H9 (cell line): ENCODE measurements at regions not wholly inside any gene's neighbourhood (a gene's known extent, or its start where the extent isn't known, plus 50 kb on each side); places are given as distances from the start of the nearest gene placed in this dataset.

Source experiments
- DNase-seq: peaks from one replicate; pipeline ENCODE4 v3.0.0-alpha.2; 2017
- H2AFZ ChIP-seq: one replicate; pipeline ENCODE4 v1.6.1; 2013; ENCODE audit warnings: mild to moderate bottlenecking, low read length, control low read depth, moderate library complexity
- H2AK5ac ChIP-seq: 2 replicates; pipeline ENCODE4 v1.6.1; 2013; ENCODE audit warnings: low read length, control low read depth, mixed read lengths; ENCODE audit not compliant: insufficient read length
- H2BK120ac ChIP-seq: one replicate; pipeline ENCODE4 v1.6.1; 2013; ENCODE audit warnings: low read depth, mild to moderate bottlenecking, low read length, control low read depth, inconsistent platforms; ENCODE audit not compliant: poor library complexity, severe bottlenecking
- H2BK12ac ChIP-seq: 2 replicates; pipeline ENCODE4 v1.6.1; 2013; ENCODE audit warnings: low read length, control low read depth, mixed read lengths, low read depth; ENCODE audit not compliant: insufficient read length
- H2BK15ac ChIP-seq: 2 replicates; pipeline ENCODE4 v1.6.1; 2013; ENCODE audit warnings: low read depth, low read length, control low read depth
- H2BK20ac ChIP-seq: one replicate; pipeline ENCODE4 v1.6.1; 2013; ENCODE audit warnings: low read depth, mild to moderate bottlenecking, low read length, control low read depth, inconsistent platforms; ENCODE audit not compliant: poor library complexity, severe bottlenecking
- H2BK5ac ChIP-seq: 2 replicates; pipeline ENCODE4 v1.6.1; 2013; ENCODE audit warnings: low read length, control low read depth, mixed read lengths; ENCODE audit not compliant: insufficient read length
- H3K14ac ChIP-seq: 2 replicates; pipeline ENCODE4 v1.6.1; 2013; ENCODE audit warnings: low read length, control low read depth; ENCODE audit not compliant: insufficient read depth
- H3K18ac ChIP-seq: 2 replicates; pipeline ENCODE4 v1.6.1; 2013; ENCODE audit warnings: low read depth, mild to moderate bottlenecking, mixed read lengths, low read length, control low read depth; ENCODE audit not compliant: insufficient read length
- H3K23ac ChIP-seq: 2 replicates; pipeline ENCODE4 v1.6.1; 2013; ENCODE audit warnings: low read length, control low read depth, mixed read lengths, low read depth; ENCODE audit not compliant: insufficient read length
- H3K23me2 ChIP-seq: 2 replicates; pipeline ENCODE4 v1.6.1; 2013; ENCODE audit warnings: low read depth, mild to moderate bottlenecking, mixed read lengths, low read length, control low read depth; ENCODE audit not compliant: insufficient read length, poor library complexity, severe bottlenecking
- H3K27ac ChIP-seq: 2 replicates; pipeline ENCODE4 v1.5.1; 2013; ENCODE audit warnings: low read length, control low read depth, mixed read lengths, low read depth; ENCODE audit not compliant: insufficient read length
- H3K27me3 ChIP-seq: 2 replicates; pipeline ENCODE4 v1.6.1; 2013; ENCODE audit warnings: low read length, control low read depth, inconsistent platforms; ENCODE audit not compliant: insufficient read depth
- H3K4ac ChIP-seq: 2 replicates; pipeline ENCODE4 v1.6.1; 2013; ENCODE audit warnings: low read depth, mild to moderate bottlenecking, control low read depth, inconsistent platforms, low read length, moderate library complexity
- H3K4me1 ChIP-seq: 2 replicates; pipeline ENCODE4 v1.6.1; 2013; ENCODE audit warnings: low read length, control low read depth, inconsistent platforms; ENCODE audit not compliant: insufficient read depth
- H3K4me2 ChIP-seq: 2 replicates; pipeline ENCODE4 v1.6.1; 2013; ENCODE audit warnings: low read length, control low read depth, mixed read lengths; ENCODE audit not compliant: insufficient read length, insufficient read depth
- H3K56ac ChIP-seq: 2 replicates; pipeline ENCODE4 v1.6.1; 2013; ENCODE audit warnings: low read depth, mild to moderate bottlenecking, mixed read lengths, low read length, control low read depth; ENCODE audit not compliant: insufficient read length
- H3K79me1 ChIP-seq: 2 replicates; pipeline ENCODE4 v1.6.1; 2013; ENCODE audit warnings: low read depth, mild to moderate bottlenecking, moderate library complexity, low read length, control low read depth, inconsistent platforms; ENCODE audit not compliant: insufficient read depth, poor library complexity, severe bottlenecking
- H3K79me2 ChIP-seq: 2 replicates; pipeline ENCODE4 v1.6.1; 2013; ENCODE audit warnings: low read length, control low read depth, inconsistent platforms; ENCODE audit not compliant: insufficient read depth
- H3K9ac ChIP-seq: 2 replicates; pipeline ENCODE4 v1.6.1; 2013; ENCODE audit warnings: low read length, control low read depth, mixed read lengths; ENCODE audit not compliant: insufficient read length; ENCODE audit errors: extremely low read depth
- H3K9me3 ChIP-seq: one replicate; pipeline ENCODE4 v1.6.1; 2013; ENCODE audit warnings: low read depth, low read length, inconsistent platforms; ENCODE audit not compliant: control insufficient read depth
- H3T11ph ChIP-seq: one replicate; pipeline ENCODE4 v1.6.1; 2013; ENCODE audit warnings: mild to moderate bottlenecking, low read length, control low read depth, inconsistent platforms
- H4K20me1 ChIP-seq: one replicate; pipeline ENCODE4 v1.6.1; 2013; ENCODE audit not compliant: control insufficient read depth, insufficient read length, insufficient read depth
- H4K5ac ChIP-seq: 2 replicates; pipeline ENCODE4 v1.6.1; 2013; ENCODE audit warnings: low read depth, mild to moderate bottlenecking, mixed read lengths, low read length, control low read depth; ENCODE audit not compliant: insufficient read length
- H4K8ac ChIP-seq: replicated peaks from 2 replicates; pipeline ENCODE4 v1.6.1; 2013; ENCODE audit warnings: low read length, control low read depth, mixed read lengths, low read depth; ENCODE audit not compliant: insufficient read length
- H4K91ac ChIP-seq: 2 replicates; pipeline ENCODE4 v1.6.1; 2013; ENCODE audit warnings: low read depth, mild to moderate bottlenecking, moderate library complexity, mixed read lengths, low read length, control low read depth; ENCODE audit not compliant: insufficient read length
- H3K27ac Mint-ChIP-seq, 3 experiments: 2 replicates in 2 of 3; 3 replicates in 1 of 3; pipeline ENCODE4 v1.8.0; 2020 to 2021; ENCODE audit warnings: mixed read lengths in 3 of 3, mild to moderate bottlenecking in 1 of 3, moderate library complexity in 1 of 3
- H3K27me3 Mint-ChIP-seq: 2 replicates; pipeline ENCODE4 v1.8.0; 2021; ENCODE audit warnings: low read depth, mild to moderate bottlenecking, moderate library complexity, mixed read lengths
- H3K36me3 Mint-ChIP-seq, 3 experiments: 2 replicates in 2 of 3; 3 replicates in 1 of 3; pipeline ENCODE4 v1.8.0; 2020 to 2021; ENCODE audit warnings: low read depth in 3 of 3, mixed read lengths in 3 of 3; ENCODE audit not compliant: insufficient read depth in 1 of 3
- H3K4me1 Mint-ChIP-seq, 2 experiments: 2 replicates each; pipeline ENCODE4 v1.8.0; 2020; ENCODE audit warnings: mixed read lengths in 2 of 2
- H3K4me3 Mint-ChIP-seq, 2 experiments: 2 replicates in 1 of 2; 3 replicates in 1 of 2; pipeline ENCODE4 v1.8.0; 2020 to 2021; ENCODE audit warnings: mild to moderate bottlenecking in 2 of 2, mixed read lengths in 2 of 2, moderate library complexity in 1 of 2
- H3K9me3 Mint-ChIP-seq, 2 experiments: 2 replicates in 1 of 2; 3 replicates in 1 of 2; pipeline ENCODE4 v1.8.0; 2020; ENCODE audit warnings: mild to moderate bottlenecking in 2 of 2, mixed read lengths in 2 of 2, moderate library complexity in 1 of 2
- WGBS: extraction: QIAGEN DNeasy Blood & Tissue Kit; methylation state at CpG from one replicate; pipeline ENCODE4 v1.1.7; 2013; ENCODE audit warnings: missing lambda C conversion rate, low lambda C conversion rate, mixed read lengths; ENCODE audit not compliant: insufficient read length; ENCODE audit errors: extremely low coverage; 5-methylcytosine and 5-hydroxymethylcytosine counted together
- TF ChIP-seq, protein P1 (sequence below): fragments of 200-600 bp; sonication (generic); conservative IDR thresholded peaks from 3 replicates; pipeline ENCODE4 v1.8.0; 2021; ENCODE audit warnings: antibody characterized with exemption, mild to moderate bottlenecking

DNA sequence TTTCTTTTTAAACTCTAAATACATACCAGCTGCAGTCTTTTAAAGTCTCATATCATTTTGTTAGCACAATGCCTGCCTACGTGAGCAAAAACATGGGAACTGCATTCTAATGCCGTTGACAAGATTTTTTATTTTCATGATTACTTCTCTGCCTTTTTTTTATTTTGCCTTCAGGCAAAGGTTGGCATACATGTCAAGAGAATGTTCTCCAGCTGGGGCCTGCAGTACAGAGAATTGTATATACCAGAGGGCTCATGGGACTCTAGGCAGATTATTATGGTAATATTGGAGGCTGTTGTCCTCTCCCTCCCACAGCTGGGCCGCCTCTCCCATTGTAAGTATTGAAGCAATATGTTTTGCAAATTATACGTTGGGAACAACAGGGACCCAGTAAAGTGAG lies 53.9 kb upstream of the OBI1 start:
- no CpG with 5 or more reads among the region's 4 CpGs for WGBS
- Histone ChIP-seq H3K23ac (no peak overlapping the region), H2BK120ac (no peak overlapping the region), H4K5ac (no peak overlapping the region), H3K79me1 (no peaks in the 10 kb centered on the region), H3K79me2 (no peaks in the 10 kb centered on the region), H4K91ac (no peak overlapping the region), H3K27me3 (no peaks in the 10 kb centered on the region), H3T11ph (no peak overlapping the region), H3K18ac (no peak overlapping the region), H3K4ac (no peak overlapping the region), H3K56ac (no peak overlapping the region), H2BK5ac (no peak overlapping the region), H3K14ac (no peak overlapping the region), H2BK12ac (no peak overlapping the region), H4K8ac (no peak overlapping the region), H4K20me1 (no peaks in the 10 kb centered on the region), H2AK5ac (no peak overlapping the region), H3K23me2 (no peaks in the 10 kb centered on the region), H3K9me3 (no peaks in the 10 kb centered on the region), H2BK20ac (no peak overlapping the region), H3K4me1 (no peaks in the 10 kb centered on the region), H2AFZ (no peak overlapping the region), H3K4me2 (no peak overlapping the region), H3K27ac (no peak overlapping the region), H2BK15ac (no peak overlapping the region), H3K9ac (no peak overlapping the region)
- H3K27me3 Mint-ChIP-seq: no peaks in the 10 kb centered on the region
- no peaks in the 10 kb centered on the region for H3K9me3 Mint-ChIP-seq
- no peaks in the 10 kb centered on the region; a peak in 1 of 7 replicates for H3K36me3 Mint-ChIP-seq
- H3K4me3 Mint-ChIP-seq: no peak overlapping the region
- TF ChIP-seq, protein P1, sequence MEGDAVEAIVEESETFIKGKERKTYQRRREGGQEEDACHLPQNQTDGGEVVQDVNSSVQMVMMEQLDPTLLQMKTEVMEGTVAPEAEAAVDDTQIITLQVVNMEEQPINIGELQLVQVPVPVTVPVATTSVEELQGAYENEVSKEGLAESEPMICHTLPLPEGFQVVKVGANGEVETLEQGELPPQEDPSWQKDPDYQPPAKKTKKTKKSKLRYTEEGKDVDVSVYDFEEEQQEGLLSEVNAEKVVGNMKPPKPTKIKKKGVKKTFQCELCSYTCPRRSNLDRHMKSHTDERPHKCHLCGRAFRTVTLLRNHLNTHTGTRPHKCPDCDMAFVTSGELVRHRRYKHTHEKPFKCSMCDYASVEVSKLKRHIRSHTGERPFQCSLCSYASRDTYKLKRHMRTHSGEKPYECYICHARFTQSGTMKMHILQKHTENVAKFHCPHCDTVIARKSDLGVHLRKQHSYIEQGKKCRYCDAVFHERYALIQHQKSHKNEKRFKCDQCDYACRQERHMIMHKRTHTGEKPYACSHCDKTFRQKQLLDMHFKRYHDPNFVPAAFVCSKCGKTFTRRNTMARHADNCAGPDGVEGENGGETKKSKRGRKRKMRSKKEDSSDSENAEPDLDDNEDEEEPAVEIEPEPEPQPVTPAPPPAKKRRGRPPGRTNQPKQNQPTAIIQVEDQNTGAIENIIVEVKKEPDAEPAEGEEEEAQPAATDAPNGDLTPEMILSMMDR: no peak
- H3K27ac Mint-ChIP-seq: no peak overlapping the region
- H3K4me1 Mint-ChIP-seq: peaks cover 9 to 32% of the 10 kb centered on the region in 2 experiments
- no peak for DNase-seq
